ENCODE measurements at regions not wholly inside any gene's neighbourhood (a gene's known extent, or its start where the extent isn't known, plus 50 kb on each side); places are given as distances from the start of the nearest gene placed in this dataset.

DNA sequence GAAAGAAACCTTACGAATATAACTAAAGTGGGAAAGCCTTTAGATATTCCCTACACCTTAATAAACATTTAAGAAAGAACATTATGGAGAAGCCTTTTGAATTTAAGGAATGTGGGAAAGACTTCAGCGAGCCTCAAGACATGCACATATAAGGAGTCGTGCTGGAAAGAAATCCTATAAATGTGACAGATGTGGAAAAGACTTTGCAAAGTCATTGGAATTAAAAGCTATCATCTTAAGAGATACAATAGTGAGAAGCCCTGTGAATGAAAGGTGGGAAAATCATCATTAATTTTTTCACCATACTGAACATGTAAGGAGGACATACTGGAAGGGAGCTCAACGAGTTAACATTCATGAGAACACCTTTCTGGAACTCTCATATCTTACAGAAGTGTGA, 650.5 kb upstream of the DEFB115 start:
- Histone ChIP-seq H3K4me3 (IDR thresholded peaks at IDR 0.05; ENCODE audit: insufficient read depth, low read depth, low read length) (no peak overlapping the region), H3K27ac (no peak overlapping the region), H3K79me2 (ENCODE audit: insufficient read depth, low read depth) (no peaks in the 10 kb centered on the region), H2AFZ (ENCODE audit: low read depth) (no peak overlapping the region), H3K4me1 (ENCODE audit: low read depth, poor library complexity, severe bottlenecking) (no peaks in the 10 kb centered on the region), H3K4me2 (no peak overlapping the region), H4K20me1 (ENCODE audit: insufficient read depth) (no peaks in the 10 kb centered on the region), H3K27me3 (ENCODE audit: insufficient read depth, low read depth) (no peaks in the 10 kb centered on the region), H3K36me3 (ENCODE audit: insufficient read depth) (no peaks in the 10 kb centered on the region), H3K9ac (no peak overlapping the region)
- no peak for TF ChIP-seq CTCF (conservative IDR thresholded peaks at IDR 0.05; ENCODE audit: low read depth, low read length)

DNA sequence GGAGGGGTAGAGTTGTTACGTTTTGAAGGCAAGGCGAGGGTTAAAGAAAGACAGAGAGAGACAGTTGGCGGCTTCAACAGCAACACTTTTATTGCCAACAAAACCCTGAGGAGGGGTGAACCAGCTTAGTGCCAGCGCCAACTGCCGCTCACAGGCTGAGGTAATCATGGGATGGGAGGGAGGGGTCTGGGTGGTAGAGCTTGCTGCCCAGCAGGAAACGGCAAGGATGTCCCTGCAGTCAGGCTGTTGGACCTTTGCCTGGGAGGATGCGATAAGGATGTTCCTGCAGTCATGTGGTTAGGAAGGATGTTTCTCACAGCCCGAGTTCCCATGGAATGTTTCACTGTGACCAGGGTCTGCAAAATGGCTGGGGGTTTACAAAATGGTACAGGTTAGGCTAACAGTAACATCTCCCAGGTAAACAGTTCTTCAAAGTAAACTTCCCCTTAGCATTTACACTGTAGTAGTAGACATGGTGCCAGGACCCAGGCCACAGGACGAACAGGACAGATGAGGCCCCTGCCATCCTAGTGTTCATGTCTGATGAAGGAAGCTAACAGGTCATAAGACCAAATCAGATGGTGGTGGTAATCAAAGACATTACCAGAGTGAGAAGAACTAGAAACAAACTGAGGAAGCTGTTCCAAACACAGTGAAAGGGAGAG, 647.3 kb upstream of the DEFB115 start:
- no peak for TF ChIP-seq CTCF (conservative IDR thresholded peaks at IDR 0.05; ENCODE audit: low read depth, low read length)
- H3K9ac ChIP-seq, result no peak overlapping the region
- no peak overlapping the region for H3K27ac ChIP-seq
- H4K20me1 ChIP-seq (ENCODE audit: insufficient read depth), result no peaks in the 10 kb centered on the region
- no peaks in the 10 kb centered on the region for H3K27me3 ChIP-seq (ENCODE audit: insufficient read depth, low read depth)
- no peak overlapping the region for H3K4me2 ChIP-seq
- no peaks in the 10 kb centered on the region for H3K4me1 ChIP-seq (ENCODE audit: low read depth, poor library complexity, severe bottlenecking)
- H3K79me2 ChIP-seq (ENCODE audit: insufficient read depth, low read depth), result no peaks in the 10 kb centered on the region
- no peak overlapping the region for H2AFZ ChIP-seq (ENCODE audit: low read depth)
- H3K4me3 ChIP-seq (IDR thresholded peaks at IDR 0.05; ENCODE audit: insufficient read depth, low read depth, low read length), result no peak overlapping the region
- no peaks in the 10 kb centered on the region for H3K36me3 ChIP-seq (ENCODE audit: insufficient read depth)

GRCh38 chr20:30610751-30611150, 646.7 kb upstream of the DEFB115 start:
- H3K27ac ChIP-seq, result no peak overlapping the region
- no peaks in the 10 kb centered on the region for H3K36me3 ChIP-seq (ENCODE audit: insufficient read depth)
- no peaks in the 10 kb centered on the region for H4K20me1 ChIP-seq (ENCODE audit: insufficient read depth)
- no peak overlapping the region for H2AFZ ChIP-seq (ENCODE audit: low read depth)
- no peaks in the 10 kb centered on the region for H3K27me3 ChIP-seq (ENCODE audit: insufficient read depth, low read depth)
- H3K4me3 ChIP-seq (IDR thresholded peaks at IDR 0.05; ENCODE audit: insufficient read depth, low read depth, low read length), result no peak overlapping the region
- H3K4me2 ChIP-seq, result no peak overlapping the region
- no peaks in the 10 kb centered on the region for H3K79me2 ChIP-seq (ENCODE audit: insufficient read depth, low read depth)
- H3K4me1 ChIP-seq (ENCODE audit: low read depth, poor library complexity, severe bottlenecking), result no peaks in the 10 kb centered on the region
- no peak overlapping the region for H3K9ac ChIP-seq
- no peak for TF ChIP-seq CTCF (conservative IDR thresholded peaks at IDR 0.05; ENCODE audit: low read depth, low read length)

DNA sequence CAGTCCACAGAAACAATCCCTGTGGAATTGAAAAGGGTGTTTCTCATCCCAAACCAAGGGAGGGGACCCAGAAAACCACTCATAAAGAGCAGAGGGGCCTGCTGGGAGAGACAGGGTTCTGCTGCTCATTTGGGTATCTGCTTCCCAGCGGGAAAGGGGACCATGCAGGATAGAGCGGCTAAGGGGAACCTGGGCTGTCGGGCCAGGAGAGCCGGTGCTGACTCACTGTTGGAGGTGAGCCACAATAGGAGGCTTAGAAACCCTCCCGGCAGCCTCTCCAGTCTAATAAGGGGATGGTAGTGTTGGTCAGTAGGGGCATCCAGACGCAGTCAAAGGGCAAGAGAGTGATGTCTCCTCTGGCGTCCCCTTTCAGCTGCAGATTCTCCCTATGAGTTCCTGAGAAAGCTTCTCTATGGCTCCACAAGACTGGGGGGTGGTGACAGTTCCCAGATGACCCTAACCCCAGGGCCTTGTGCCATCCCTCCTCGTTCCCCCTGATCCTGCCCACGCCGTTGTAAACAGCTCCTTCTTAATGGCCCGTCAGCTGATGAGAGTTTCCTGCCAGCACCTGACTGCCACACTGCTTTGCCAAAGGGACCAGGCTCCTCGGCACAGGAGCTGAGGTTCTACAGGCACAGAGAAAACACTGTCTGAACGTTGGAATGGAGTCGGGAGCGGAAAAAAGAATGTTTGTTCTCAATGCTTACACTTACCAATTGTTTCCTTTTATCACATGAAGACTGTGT, 646.1 kb upstream of the DEFB115 start:
- Histone ChIP-seq H3K9ac (no peak overlapping the region), H3K4me3 (IDR thresholded peaks at IDR 0.05; ENCODE audit: insufficient read depth, low read depth, low read length) (no peak overlapping the region), H3K4me1 (ENCODE audit: low read depth, poor library complexity, severe bottlenecking) (no peaks in the 10 kb centered on the region), H3K27me3 (ENCODE audit: insufficient read depth, low read depth) (no peaks in the 10 kb centered on the region), H2AFZ (ENCODE audit: low read depth) (no peak overlapping the region), H3K79me2 (ENCODE audit: insufficient read depth, low read depth) (no peaks in the 10 kb centered on the region), H3K36me3 (ENCODE audit: insufficient read depth) (no peaks in the 10 kb centered on the region), H4K20me1 (ENCODE audit: insufficient read depth) (no peaks in the 10 kb centered on the region), H3K4me2 (no peak overlapping the region), H3K27ac (no peak overlapping the region)
- no peak for TF ChIP-seq CTCF (conservative IDR thresholded peaks at IDR 0.05; ENCODE audit: low read depth, low read length)
